ENCODE measurements at regions not wholly inside any gene's neighbourhood (a gene's known extent, or its start where the extent isn't known, plus 50 kb on each side); places are given as distances from the start of the nearest gene placed in this dataset.

- H3K27me3 Mint-ChIP-seq (ENCODE audit: unreplicated experiment), result no peaks in the 10 kb centered on the region
Observed at GRCh38 chr11:100545556-100545955, 141.5 kb upstream of the ARHGAP42 start.

GRCh38 chr11:100545970-100546369, 141.1 kb upstream of the ARHGAP42 start:
- Mint-ChIP-seq H3K4me3 (ENCODE audit: unreplicated experiment) (no peak overlapping the region), H3K27ac (ENCODE audit: unreplicated experiment) (no peak overlapping the region), H3K9me3 (ENCODE audit: unreplicated experiment) (peaks cover 2% of the 10 kb centered on the region), H3K36me3 (ENCODE audit: unreplicated experiment) (no peaks in the 10 kb centered on the region), H3K4me1 (ENCODE audit: low read depth, unreplicated experiment) (no peaks in the 10 kb centered on the region), H3K27me3 (ENCODE audit: unreplicated experiment) (no peaks in the 10 kb centered on the region)
- no peak for DNase-seq
- no peak for TF ChIP-seq CTCF (IDR thresholded peaks at IDR 0.05; ENCODE audit: partially characterized antibody, unreplicated experiment)

More at GRCh38 chr11:100545556-100545955, 141.5 kb upstream of the ARHGAP42 start:
- Mint-ChIP-seq H3K4me3 (ENCODE audit: unreplicated experiment) (no peak overlapping the region), H3K36me3 (ENCODE audit: unreplicated experiment) (no peaks in the 10 kb centered on the region), H3K9me3 (ENCODE audit: unreplicated experiment) (peaks cover 2% of the 10 kb centered on the region), H3K27ac (ENCODE audit: unreplicated experiment) (no peak overlapping the region), H3K4me1 (ENCODE audit: low read depth, unreplicated experiment) (no peaks in the 10 kb centered on the region)
- TF ChIP-seq CTCF (IDR thresholded peaks at IDR 0.05; ENCODE audit: partially characterized antibody, unreplicated experiment), result no peak
- DNase-seq, result no peak

GRCh38 chr11:100546714-100547113, 140.4 kb upstream of the ARHGAP42 start:
- TF ChIP-seq CTCF (IDR thresholded peaks at IDR 0.05; ENCODE audit: partially characterized antibody, unreplicated experiment), result no peak
- no peak for DNase-seq

GRCh38 chr11:100550298-100550697, 136.8 kb upstream of the ARHGAP42 start:
- Mint-ChIP-seq H3K27ac (ENCODE audit: unreplicated experiment) (no peak overlapping the region), H3K27me3 (ENCODE audit: unreplicated experiment) (no peaks in the 10 kb centered on the region), H3K9me3 (ENCODE audit: unreplicated experiment) (peaks cover 2% of the 10 kb centered on the region), H3K36me3 (ENCODE audit: unreplicated experiment) (no peaks in the 10 kb centered on the region), H3K4me3 (ENCODE audit: unreplicated experiment) (no peak overlapping the region), H3K4me1 (ENCODE audit: low read depth, unreplicated experiment) (no peaks in the 10 kb centered on the region)
- no peak for DNase-seq
- no peak for TF ChIP-seq CTCF (IDR thresholded peaks at IDR 0.05; ENCODE audit: partially characterized antibody, unreplicated experiment)

More at GRCh38 chr11:100546714-100547113, 140.4 kb upstream of the ARHGAP42 start:
- Mint-ChIP-seq H3K27me3 (ENCODE audit: unreplicated experiment) (no peaks in the 10 kb centered on the region), H3K4me3 (ENCODE audit: unreplicated experiment) (no peak overlapping the region), H3K4me1 (ENCODE audit: low read depth, unreplicated experiment) (no peaks in the 10 kb centered on the region), H3K9me3 (ENCODE audit: unreplicated experiment) (peaks cover 2% of the 10 kb centered on the region), H3K27ac (ENCODE audit: unreplicated experiment) (no peak overlapping the region), H3K36me3 (ENCODE audit: unreplicated experiment) (no peaks in the 10 kb centered on the region)

- no peak for DNase-seq
- Mint-ChIP-seq H3K4me3 (ENCODE audit: unreplicated experiment) (no peak overlapping the region), H3K9me3 (ENCODE audit: unreplicated experiment) (peaks cover 2% of the 10 kb centered on the region), H3K36me3 (ENCODE audit: unreplicated experiment) (no peaks in the 10 kb centered on the region), H3K4me1 (ENCODE audit: low read depth, unreplicated experiment) (no peaks in the 10 kb centered on the region), H3K27me3 (ENCODE audit: unreplicated experiment) (no peaks in the 10 kb centered on the region), H3K27ac (ENCODE audit: unreplicated experiment) (no peak overlapping the region)
- no peak for TF ChIP-seq CTCF (IDR thresholded peaks at IDR 0.05; ENCODE audit: partially characterized antibody, unreplicated experiment)
Observed at GRCh38 chr11:100550912-100551632, 136.0 kb upstream of the ARHGAP42 start.

Data from glutamatergic neuron (in vitro differentiated cells).